ENCODE measurements at regions not wholly inside any gene's neighbourhood (a gene's known extent, or its start where the extent isn't known, plus 50 kb on each side); places are given as distances from the start of the nearest gene placed in this dataset.

DNA sequence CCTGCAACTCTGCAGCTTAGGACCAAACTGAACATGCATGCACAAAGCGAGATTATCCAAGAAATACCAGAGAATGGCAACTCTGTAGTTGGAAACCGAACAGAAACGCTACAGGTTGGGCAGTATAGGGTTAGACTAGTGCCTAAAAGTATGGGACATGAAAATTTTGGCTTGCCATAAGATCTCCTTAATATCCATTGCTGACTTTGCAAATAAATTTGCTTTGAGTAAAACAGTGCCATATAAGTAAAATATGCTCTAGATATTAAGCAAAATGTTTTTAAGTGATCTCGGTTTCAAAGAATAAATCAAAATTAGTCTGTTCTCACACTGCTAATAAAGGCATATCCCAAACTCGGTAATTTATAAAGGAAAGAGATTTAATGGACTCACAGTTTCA is 456.0 kb downstream of the PRDM9 start:
- no peak for TF ChIP-seq MAZ (IDR thresholded peaks at IDR 0.05; ENCODE audit: borderline replicate concordance, low read depth, low read length)
- TF ChIP-seq, protein P1, sequence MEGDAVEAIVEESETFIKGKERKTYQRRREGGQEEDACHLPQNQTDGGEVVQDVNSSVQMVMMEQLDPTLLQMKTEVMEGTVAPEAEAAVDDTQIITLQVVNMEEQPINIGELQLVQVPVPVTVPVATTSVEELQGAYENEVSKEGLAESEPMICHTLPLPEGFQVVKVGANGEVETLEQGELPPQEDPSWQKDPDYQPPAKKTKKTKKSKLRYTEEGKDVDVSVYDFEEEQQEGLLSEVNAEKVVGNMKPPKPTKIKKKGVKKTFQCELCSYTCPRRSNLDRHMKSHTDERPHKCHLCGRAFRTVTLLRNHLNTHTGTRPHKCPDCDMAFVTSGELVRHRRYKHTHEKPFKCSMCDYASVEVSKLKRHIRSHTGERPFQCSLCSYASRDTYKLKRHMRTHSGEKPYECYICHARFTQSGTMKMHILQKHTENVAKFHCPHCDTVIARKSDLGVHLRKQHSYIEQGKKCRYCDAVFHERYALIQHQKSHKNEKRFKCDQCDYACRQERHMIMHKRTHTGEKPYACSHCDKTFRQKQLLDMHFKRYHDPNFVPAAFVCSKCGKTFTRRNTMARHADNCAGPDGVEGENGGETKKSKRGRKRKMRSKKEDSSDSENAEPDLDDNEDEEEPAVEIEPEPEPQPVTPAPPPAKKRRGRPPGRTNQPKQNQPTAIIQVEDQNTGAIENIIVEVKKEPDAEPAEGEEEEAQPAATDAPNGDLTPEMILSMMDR (conservative IDR thresholded peaks at IDR 0.05; ENCODE audit: low read depth, low read length): no peak
- TF ChIP-seq POLR2A (IDR thresholded peaks at IDR 0.05; ENCODE audit: low read depth, low read length): no peak
- no peak for TF ChIP-seq USF2 (IDR thresholded peaks at IDR 0.05; ENCODE audit: low read depth, low read length)
- TF ChIP-seq RCOR1 (IDR thresholded peaks at IDR 0.05; ENCODE audit: insufficient replicate concordance, low read length): no peak
- no peak for TF ChIP-seq RAD21 (IDR thresholded peaks at IDR 0.05; ENCODE audit: low read length)
- TF ChIP-seq CEBPB (IDR thresholded peaks at IDR 0.05; ENCODE audit: low read depth, low read length): no peak
- no peak for TF ChIP-seq RFX5 (IDR thresholded peaks at IDR 0.05; ENCODE audit: low read depth, low read length)
- no peak for TF ChIP-seq MXI1 (IDR thresholded peaks at IDR 0.05; ENCODE audit: borderline replicate concordance, low read depth, low read length)
- TF ChIP-seq SMC3 (IDR thresholded peaks at IDR 0.05; ENCODE audit: low read depth, low read length): no peak

All from IMR-90 (cell line).